Fibroblast of skin of right quadriceps (primary cell): ENCODE measurements at regions not wholly inside any gene's neighbourhood (a gene's known extent, or its start where the extent isn't known, plus 50 kb on each side); places are given as distances from the start of the nearest gene placed in this dataset.
A peak's percentile ranks its signal among the peaks of the same experiment; 100 is the strongest.

Experiments used
- DNase-seq: peaks from one replicate; pipeline ENCODE4 v3.0.0-alpha.2; 2013

GRCh38 chr13:85068231-85068630 is 731.0 kb downstream of the SLITRK6 start:
- DNase-seq, result no peak

- DNase-seq, result no peak
These were observed 759.0 kb downstream of the SLITRK6 start for GRCh38 chr13:85040215-85040614.

GRCh38 chr13:85031771-85032170 is 767.4 kb downstream of the SLITRK6 start:
- no peak for DNase-seq

- DNase-seq, result no peak
These were observed 771.2 kb downstream of the SLITRK6 start for GRCh38 chr13:85028035-85028434.

- no peak for DNase-seq
These were observed 780.1 kb downstream of the SLITRK6 start for GRCh38 chr13:85019121-85019520.

- no peak for DNase-seq
These were observed 786.2 kb downstream of the SLITRK6 start for GRCh38 chr13:85013006-85013405.

GRCh38 chr13:85009447-85009846 is 789.8 kb downstream of the SLITRK6 start:
- no peak for DNase-seq

- no peak for DNase-seq
These were observed 800.0 kb downstream of the SLITRK6 start for GRCh38 chr13:84999252-84999651.

GRCh38 chr13:84998681-84999080 is 800.5 kb downstream of the SLITRK6 start:
- DNase-seq, result no peak

GRCh38 chr13:84997858-84998257 is 801.4 kb downstream of the SLITRK6 start:
- DNase-seq, result no peak

GRCh38 chr13:84994582-84994981 is 804.6 kb downstream of the SLITRK6 start:
- no peak for DNase-seq

GRCh38 chr13:84985860-84986259 is 813.4 kb downstream of the SLITRK6 start:
- no peak for DNase-seq

- DNase-seq, result no peak
These were observed 815.9 kb downstream of the SLITRK6 start for GRCh38 chr13:84983321-84983720.

GRCh38 chr13:84980571-84980970 is 818.6 kb downstream of the SLITRK6 start:
- DNase-seq, result no peak

GRCh38 chr13:84978851-84979250 is 820.4 kb downstream of the SLITRK6 start:
- DNase-seq, result no peak

GRCh38 chr13:84973661-84974060 is 825.6 kb downstream of the SLITRK6 start:
- DNase-seq, result no peak

- DNase-seq, result no peak
These were observed 826.3 kb downstream of the SLITRK6 start for GRCh38 chr13:84972907-84973306.

GRCh38 chr13:84962849-84963248 is 836.4 kb downstream of the SLITRK6 start:
- DNase-seq, result no peak

GRCh38 chr13:84962141-84962750 is 837.0 kb downstream of the SLITRK6 start:
- no peak for DNase-seq

- DNase-seq, result no peak
These were observed 838.2 kb downstream of the SLITRK6 start for GRCh38 chr13:84961023-84961422.

GRCh38 chr13:84959818-84960217 is 839.4 kb downstream of the SLITRK6 start:
- DNase-seq, result no peak

- no peak for DNase-seq
These were observed 844.6 kb downstream of the SLITRK6 start for GRCh38 chr13:84954636-84955035.

GRCh38 chr13:84951128-84951527 is 848.1 kb downstream of the SLITRK6 start:
- no peak for DNase-seq

- DNase-seq, result peak; percentile 20
These were observed 853.0 kb downstream of the SLITRK6 start for GRCh38 chr13:84946192-84946591.

GRCh38 chr13:84940798-84941197 is 858.4 kb downstream of the SLITRK6 start:
- DNase-seq, result no peak

- no peak for DNase-seq
These were observed 859.1 kb downstream of the SLITRK6 start for GRCh38 chr13:84940167-84940566.
